K562 (cell line): ENCODE measurements at regions not wholly inside any gene's neighbourhood (a gene's known extent, or its start where the extent isn't known, plus 50 kb on each side); places are given as distances from the start of the nearest gene placed in this dataset.

Experiments
- ATAC-seq: fragments of 200-7000 bp; cut with Tn5 transposase; 3 replicates; pipeline ENCODE4 v1.9.1; 2020; ENCODE audit warnings: moderate library complexity
- BruUV-seq: library from RNA; stranded (reverse); fragments of 400-500 nt; replicated peaks from 2 replicates; lab custom pipeline; 2021; lab: Mats Ljungman, UMichigan
- CTCF ChIA-PET: fragments of 300-600 bp; formaldehyde crosslinking; extraction: SDS; loops from one replicate; lab custom pipeline; 2021; ENCODE audit warnings: low intra/inter-chr PET ratio; lab: Yijun Ruan, JAX
- POLR2A ChIA-PET: fragments of 300-600, 350-650 bp; sonication (Branson Sonifier 250); formaldehyde crosslinking; extraction: SDS; loops from one replicate; lab custom pipeline; 2021; ENCODE audit warnings: antibody characterized with exemption, inconsistent platforms; lab: Yijun Ruan, JAX
- DNase-seq, 4 experiments: peaks; one replicate each; pipeline versions ENCODE4 v3.0.0 to v3.0.0-alpha.2; 2011 to 2018; ENCODE audit warnings: low spot score in 3 of 4, mixed read lengths in 3 of 4; ENCODE audit errors: extremely low read depth in 1 of 4
- FAIRE-seq: peaks from 2 replicates; lab custom pipeline; 2011; peaks lifted over from hg19 to GRCh38; lab: Jason Lieb, UNC
- H2AFZ ChIP-seq: 2 replicates; pipeline ENCODE4 v1.6.0; 2011; ENCODE audit warnings: low read depth, low read length, control low read depth, inconsistent platforms
- H3K27ac ChIP-seq: fragments of 200-600 bp; 3 replicates; pipeline ENCODE4 v1.8.0; 2011; ENCODE audit warnings: low read depth, mild to moderate bottlenecking, control low read depth, inconsistent platforms, low read length, moderate library complexity, mixed read lengths; ENCODE audit errors: extremely low read depth
- H3K27me3 ChIP-seq, 2 experiments: fragments of 300-600 bp in 1 of 2; 2 replicates in 1 of 2; 3 replicates in 1 of 2; pipeline versions ENCODE4 v1.6.0 to v1.8.0; 2011; ENCODE audit warnings: inconsistent platforms in 2 of 2, low read length in 2 of 2, mild to moderate bottlenecking in 1 of 2, mixed read lengths in 1 of 2, moderate library complexity in 1 of 2; ENCODE audit not compliant: control insufficient read depth in 2 of 2, insufficient read depth in 2 of 2
- H3K36me3 ChIP-seq: fragments of 300-600 bp; 3 replicates; pipeline ENCODE4 v1.8.0; 2011; ENCODE audit warnings: mild to moderate bottlenecking, low read length, inconsistent platforms; ENCODE audit not compliant: control insufficient read depth, insufficient read depth
- H3K4me1 ChIP-seq, 2 experiments: fragments of 200-600 bp in 1 of 2; replicated peaks in 1 of 2; 2 replicates in 1 of 2; 3 replicates in 1 of 2; pipeline versions ENCODE4 v1.5.1 to v1.8.0; 2011; ENCODE audit warnings: inconsistent platforms in 2 of 2, low read length in 2 of 2, mild to moderate bottlenecking in 1 of 2, mixed read lengths in 1 of 2, moderate library complexity in 1 of 2; ENCODE audit not compliant: control insufficient read depth in 2 of 2, insufficient read depth in 2 of 2
- H3K4me2 ChIP-seq: 2 replicates; pipeline ENCODE4 v1.6.1; 2011; ENCODE audit warnings: low read length, control low read depth, inconsistent platforms, mixed read lengths; ENCODE audit not compliant: insufficient read depth
- H3K4me3 ChIP-seq: fragments of 200-600 bp; sonication (generic), shearing (Covaris generic); 2 replicates; pipeline ENCODE4 v1.5.1; 2016; ENCODE audit warnings: control low read depth, inconsistent platforms
- H3K79me2 ChIP-seq: fragments of 200-600 bp; 3 replicates; pipeline ENCODE4 v1.8.0; 2011; ENCODE audit warnings: low read length, inconsistent platforms; ENCODE audit not compliant: control insufficient read depth, insufficient read depth
- H3K9ac ChIP-seq, 2 experiments: 2 replicates each; pipeline versions ENCODE4 v1.6.0 to v1.6.1; 2011; ENCODE audit warnings: low read depth in 2 of 2, low read length in 2 of 2, control low read depth in 1 of 2, inconsistent platforms in 1 of 2, mild to moderate bottlenecking in 1 of 2, mixed read lengths in 1 of 2; ENCODE audit not compliant: insufficient read depth in 1 of 2
- H3K9me1 ChIP-seq: one replicate; pipeline ENCODE4 v1.6.0; 2011; ENCODE audit warnings: inconsistent platforms, mild to moderate bottlenecking, low read length, moderate library complexity; ENCODE audit not compliant: control insufficient read depth, insufficient read depth
- H3K9me3 ChIP-seq: replicated peaks from 2 replicates; pipeline ENCODE4 v1.5.1; 2011; ENCODE audit warnings: low read depth, low read length, inconsistent platforms; ENCODE audit not compliant: control insufficient read depth, insufficient read depth
- H4K20me1 ChIP-seq: replicated peaks from 2 replicates; pipeline ENCODE4 v1.6.1; 2011; ENCODE audit warnings: low read length, inconsistent platforms, mixed read lengths; ENCODE audit not compliant: control insufficient read depth, insufficient read depth
- DPF2 ChIP-seq: fragments of 450-650 bp; IDR thresholded peaks from 2 replicates; pipeline ENCODE4 v1.6.1; 2016
- LEF1 ChIP-seq: fragments of 450-650 bp; IDR thresholded peaks from 2 replicates; pipeline ENCODE4 v1.6.1; 2016; ENCODE audit warnings: mild to moderate bottlenecking
- SRSF7 ChIP-seq: fragments of 200-400 bp; formaldehyde crosslinking; optimal IDR thresholded peaks from 2 replicates; pipeline ENCODE3; 2017; ENCODE audit warnings: mild to moderate bottlenecking, low read depth, low read length
- ZBTB40 ChIP-seq, 2 experiments: fragments of 450-650 bp in 1 of 2; sonication (generic) in 1 of 2; formaldehyde crosslinking in 1 of 2; IDR thresholded peaks; 2 replicates each; pipeline versions ENCODE4 v1.7.1 to v1.9.0; 2016 to 2022; ENCODE audit warnings: inconsistent platforms in 1 of 2, mild to moderate bottlenecking in 1 of 2, missing genetic modification reagents in 1 of 2
- ZNF561 ChIP-seq: fragments of 450-650 bp; formaldehyde crosslinking; conservative IDR thresholded peaks from 2 replicates; pipeline ENCODE4 v1.4.0; 2020; ENCODE audit warnings: mild to moderate bottlenecking, moderate library complexity
- ZNF780A ChIP-seq: fragments of 250-450 bp; sonication (Bioruptor Pico); IDR thresholded peaks from 2 replicates; pipeline ENCODE4 v1.5.0; 2021; ENCODE audit warnings: mild to moderate bottlenecking
- WGBS: fragments of 100-300 bp; shearing (Covaris generic); methylation state at CpG from one replicate; pipeline ENCODE4 v1.1.6; 2016; ENCODE audit warnings: low coverage, mixed read lengths; ENCODE audit not compliant: insufficient coverage; ENCODE audit errors: missing lambda C conversion rate; 5-methylcytosine and 5-hydroxymethylcytosine counted together
- in situ Hi-C: fragments of 300-500 bp; cut with MboI; formaldehyde crosslinking; loops from 4 replicates; pipeline ENCODE4 v1.15.0; 2018; ENCODE audit warnings: inconsistent platforms, mixed read lengths
- intact Hi-C: fragments of 100-400 bp; cut with micrococcal nuclease; formaldehyde crosslinking; loops from 2 replicates; pipeline ENCODE4 v1.14.2; 2022

- in situ Hi-C loops, result no loop called here
- Histone ChIP-seq H2AFZ (no peak overlapping the region), H3K27me3 (peaks cover 0 to 18% of the 10 kb centered on the region in 2 experiments; a peak in 1 of 5 replicates), H3K4me1 (no peaks in the 10 kb centered on the region), H3K9me1 (no peaks in the 10 kb centered on the region), H3K4me2 (no peak overlapping the region), H3K9ac (no peak overlapping the region), H3K27ac (no peak overlapping the region), H3K4me3 (no peak overlapping the region), H3K9me3 (no peaks in the 10 kb centered on the region), H3K36me3 (no peaks in the 10 kb centered on the region), H3K79me2 (no peaks in the 10 kb centered on the region), H4K20me1 (no peaks in the 10 kb centered on the region)
- no peak for FAIRE-seq
- no peak for DNase-seq
- POLR2A ChIA-PET, result no interaction called here
- intact Hi-C loops, result no loop called here
- BruUV-seq, result no TSS peak
- no peak for ATAC-seq
- 0% methylated on average over 11 of the region's 11 CpGs for WGBS
- CTCF ChIA-PET, result no interaction called here
- no peak for TF ChIP-seq ZBTB40 (IDR thresholded peaks at IDR 0.05)
- TF ChIP-seq ZBTB40 (CRISPR knock-in tag; IDR thresholded peaks at IDR 0.05), result no peak
- no peak for TF ChIP-seq SRSF7
- no peak for TF ChIP-seq DPF2
- no peak for TF ChIP-seq ZNF561
- no peak for TF ChIP-seq LEF1
- no peak for TF ChIP-seq ZNF780A (CRISPR knock-in tag)
Observed at GRCh38 chr17:72470121-72470705, 349.4 kb downstream of the SOX9 start.
